PFSK-1 (cell line): ENCODE measurements at regions not wholly inside any gene's neighbourhood (a gene's known extent, or its start where the extent isn't known, plus 50 kb on each side); places are given as distances from the start of the nearest gene placed in this dataset.

ENCODE experiments used
- POLR2AphosphoS5 ChIP-seq: IDR thresholded peaks from 2 replicates; pipeline ENCODE4 v1.6.1; 2012; ENCODE audit warnings: low read depth, mild to moderate bottlenecking, control low read depth, low read length, moderate library complexity
- SIN3A ChIP-seq: IDR thresholded peaks from 2 replicates; pipeline ENCODE4 v1.6.1; 2012; ENCODE audit warnings: mild to moderate bottlenecking, low read length, moderate library complexity, borderline replicate concordance; ENCODE audit not compliant: insufficient read depth
- TAF1 ChIP-seq: IDR thresholded peaks from 2 replicates; pipeline ENCODE4 v1.6.1; 2012; ENCODE audit warnings: low read length, control low read depth, borderline replicate concordance; ENCODE audit not compliant: insufficient read depth
- TF ChIP-seq, protein P1 (sequence below), 2 experiments: IDR thresholded peaks; 2 replicates each; pipeline versions ENCODE4 v1.6.1 to v1.8.0; 2011 to 2012; ENCODE audit warnings: low read depth in 2 of 2, low read length in 2 of 2, control low read depth in 1 of 2, inconsistent platforms in 1 of 2, mild to moderate bottlenecking in 1 of 2, moderate library complexity in 1 of 2; ENCODE audit not compliant: insufficient read depth in 1 of 2

DNA sequence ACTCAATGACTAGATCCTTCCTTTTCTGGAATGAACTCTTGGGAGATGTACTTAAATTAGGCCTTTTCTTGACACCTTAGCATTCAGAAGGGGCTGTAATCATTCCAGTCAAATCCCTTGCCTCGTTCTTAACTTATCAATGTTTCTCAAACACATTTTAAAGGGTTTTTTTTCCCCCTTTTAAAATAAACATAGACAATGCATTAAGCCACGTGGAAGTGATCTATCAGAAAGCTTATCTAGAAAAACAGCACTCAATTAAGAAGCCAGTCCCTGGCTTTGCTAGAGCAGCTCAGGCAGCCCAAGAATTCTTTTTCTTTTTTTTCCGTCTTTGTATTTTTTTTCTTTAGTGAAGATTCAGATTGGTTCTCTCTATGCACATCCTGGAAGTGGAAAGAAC is 118.2 kb downstream of the PCDH7 start:
- TF ChIP-seq TAF1, result no peak
- TF ChIP-seq, protein P1, sequence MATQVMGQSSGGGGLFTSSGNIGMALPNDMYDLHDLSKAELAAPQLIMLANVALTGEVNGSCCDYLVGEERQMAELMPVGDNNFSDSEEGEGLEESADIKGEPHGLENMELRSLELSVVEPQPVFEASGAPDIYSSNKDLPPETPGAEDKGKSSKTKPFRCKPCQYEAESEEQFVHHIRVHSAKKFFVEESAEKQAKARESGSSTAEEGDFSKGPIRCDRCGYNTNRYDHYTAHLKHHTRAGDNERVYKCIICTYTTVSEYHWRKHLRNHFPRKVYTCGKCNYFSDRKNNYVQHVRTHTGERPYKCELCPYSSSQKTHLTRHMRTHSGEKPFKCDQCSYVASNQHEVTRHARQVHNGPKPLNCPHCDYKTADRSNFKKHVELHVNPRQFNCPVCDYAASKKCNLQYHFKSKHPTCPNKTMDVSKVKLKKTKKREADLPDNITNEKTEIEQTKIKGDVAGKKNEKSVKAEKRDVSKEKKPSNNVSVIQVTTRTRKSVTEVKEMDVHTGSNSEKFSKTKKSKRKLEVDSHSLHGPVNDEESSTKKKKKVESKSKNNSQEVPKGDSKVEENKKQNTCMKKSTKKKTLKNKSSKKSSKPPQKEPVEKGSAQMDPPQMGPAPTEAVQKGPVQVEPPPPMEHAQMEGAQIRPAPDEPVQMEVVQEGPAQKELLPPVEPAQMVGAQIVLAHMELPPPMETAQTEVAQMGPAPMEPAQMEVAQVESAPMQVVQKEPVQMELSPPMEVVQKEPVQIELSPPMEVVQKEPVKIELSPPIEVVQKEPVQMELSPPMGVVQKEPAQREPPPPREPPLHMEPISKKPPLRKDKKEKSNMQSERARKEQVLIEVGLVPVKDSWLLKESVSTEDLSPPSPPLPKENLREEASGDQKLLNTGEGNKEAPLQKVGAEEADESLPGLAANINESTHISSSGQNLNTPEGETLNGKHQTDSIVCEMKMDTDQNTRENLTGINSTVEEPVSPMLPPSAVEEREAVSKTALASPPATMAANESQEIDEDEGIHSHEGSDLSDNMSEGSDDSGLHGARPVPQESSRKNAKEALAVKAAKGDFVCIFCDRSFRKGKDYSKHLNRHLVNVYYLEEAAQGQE (IDR thresholded peaks at IDR 0.05; ENCODE audit: insufficient read depth in 1 of 2, low read depth in 2 of 2, low read length in 2 of 2), result no peak
- TF ChIP-seq POLR2AphosphoS5, result no peak
- TF ChIP-seq SIN3A, result no peak
